Activated CD4-positive, CD25-positive, alpha-beta regulatory T cell treated with anti-CD3 and anti-CD28 coated beads, Interleukin-2, amount 50 U/mL, for 24 hours (primary cell): ENCODE measurements at regions not wholly inside any gene's neighbourhood (a gene's known extent, or its start where the extent isn't known, plus 50 kb on each side); places are given as distances from the start of the nearest gene placed in this dataset.
"Not testable (repeated sequence)": the region's sequence is repeated elsewhere in the genome, so short reads cannot be mapped to it uniquely, and the experiment has no call there.

Experiments used
- ATAC-seq, 2 donors: fragments of 150-1000 bp; cut with Tn5 transposase; one replicate each; pipeline ENCODE4 v1.10.0; 2021; ENCODE audit warnings: mild to moderate bottlenecking in 1 of 2, moderate library complexity in 1 of 2

GRCh38 chr13:26883613-26884257 lies 123.1 kb upstream of the GPR12 start:
- ATAC-seq: no peak

DNA sequence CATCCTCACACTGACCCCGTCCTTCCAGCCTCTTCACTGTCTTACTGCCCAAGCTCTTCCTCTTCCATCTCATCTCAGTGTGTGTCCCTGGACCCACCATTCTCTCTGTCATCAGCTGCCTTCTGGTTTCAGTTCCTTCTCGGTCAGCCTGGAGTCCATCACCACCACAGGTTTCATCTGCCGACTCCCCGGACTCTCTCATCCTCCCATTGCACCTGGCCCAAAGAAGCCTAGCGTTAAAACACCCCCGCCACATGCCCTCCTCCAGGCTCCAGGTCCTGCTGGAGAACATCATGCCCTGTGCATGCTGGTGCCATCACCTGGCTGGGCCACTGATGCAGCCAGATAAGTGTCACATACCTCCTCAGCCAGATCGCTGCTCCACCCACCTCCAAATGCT lies 122.1 kb upstream of the GPR12 start:
- ATAC-seq: no peak

GRCh38 chr13:26881154-26881553 lies 120.6 kb upstream of the GPR12 start:
- no peak for ATAC-seq

DNA sequence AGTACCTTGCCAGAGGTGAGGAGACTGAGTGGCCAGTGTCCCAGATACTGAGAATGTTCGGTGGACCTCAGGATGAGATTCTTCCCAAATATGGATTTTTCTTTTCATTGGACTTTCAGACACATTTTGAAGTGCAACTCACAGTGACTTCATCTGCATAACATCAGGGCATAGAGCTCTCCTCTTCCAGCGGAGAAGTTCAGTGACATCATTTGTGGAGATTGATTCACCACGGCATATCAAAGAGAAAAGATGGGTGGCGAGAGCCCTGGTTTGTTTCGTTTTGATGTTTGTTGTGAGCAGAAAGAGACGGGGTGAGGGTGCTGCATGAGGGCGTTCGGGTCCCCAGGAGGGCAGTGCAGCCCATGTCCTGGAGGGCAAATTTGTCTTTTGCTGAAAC lies 120.1 kb upstream of the GPR12 start:
- ATAC-seq: no peak

- ATAC-seq: no peak
Observed at GRCh38 chr13:26878438-26878837, 117.9 kb upstream of the GPR12 start.

- no peak for ATAC-seq
Observed at GRCh38 chr13:26873386-26873698, 112.8 kb upstream of the GPR12 start.

GRCh38 chr13:26872525-26873385 lies 112.2 kb upstream of the GPR12 start:
- no peak for ATAC-seq

DNA sequence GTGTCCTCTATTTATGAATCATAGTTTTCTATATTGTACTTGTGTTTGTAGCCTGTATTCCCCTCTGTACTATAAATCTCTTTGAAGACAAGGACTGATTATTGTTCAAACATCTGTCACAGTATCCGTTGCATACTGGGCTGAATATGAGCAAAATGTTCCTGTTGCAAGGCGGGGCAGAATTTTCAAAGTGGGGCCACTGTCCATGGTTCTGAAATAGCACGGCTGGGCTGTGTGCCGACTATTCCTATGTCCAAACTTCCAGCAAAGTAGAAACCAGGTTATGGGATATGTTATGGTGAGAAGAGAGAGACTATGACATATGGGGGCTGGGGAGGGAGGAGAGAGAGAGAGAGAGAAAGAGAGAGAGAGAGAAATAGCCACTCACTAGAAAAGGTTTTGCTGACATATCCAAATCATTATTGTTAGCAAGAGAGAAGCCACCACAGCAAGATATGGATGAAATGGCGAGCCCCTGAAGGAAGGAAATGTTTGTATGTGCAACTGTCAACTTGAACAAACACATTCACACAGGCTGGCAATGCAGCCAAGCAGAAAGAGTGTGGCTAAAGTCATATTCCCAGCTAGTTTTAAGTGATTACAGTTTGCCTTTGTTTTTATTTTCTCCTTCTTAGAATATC lies 107.0 kb upstream of the GPR12 start:
- ATAC-seq: no peak

GRCh38 chr13:26864576-26864975 lies 104.0 kb upstream of the GPR12 start:
- ATAC-seq: no peak

- no peak for ATAC-seq
Observed at GRCh38 chr13:26861941-26862340, 101.4 kb upstream of the GPR12 start.

GRCh38 chr13:26855921-26856320 lies 95.3 kb upstream of the GPR12 start:
- ATAC-seq: no peak

DNA sequence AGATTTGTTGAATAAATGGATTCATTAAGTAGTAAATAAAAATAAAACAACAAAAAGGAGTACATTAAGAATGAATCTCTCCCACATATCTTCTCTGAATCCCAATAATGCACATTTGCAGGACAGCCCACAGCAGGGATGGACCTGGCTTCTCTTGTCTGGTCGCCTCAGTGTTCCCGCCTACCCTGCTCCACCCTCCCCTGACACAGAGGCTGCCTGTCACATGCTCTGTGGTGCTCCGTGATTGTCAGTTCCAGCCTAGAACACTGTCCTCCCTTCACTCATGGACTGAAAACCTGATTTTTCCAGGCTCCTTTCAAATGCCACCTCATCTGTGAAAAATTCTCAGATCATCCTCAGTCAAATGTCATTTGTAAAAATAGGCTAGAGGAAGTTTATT lies 94.5 kb upstream of the GPR12 start:
- no peak for ATAC-seq

DNA sequence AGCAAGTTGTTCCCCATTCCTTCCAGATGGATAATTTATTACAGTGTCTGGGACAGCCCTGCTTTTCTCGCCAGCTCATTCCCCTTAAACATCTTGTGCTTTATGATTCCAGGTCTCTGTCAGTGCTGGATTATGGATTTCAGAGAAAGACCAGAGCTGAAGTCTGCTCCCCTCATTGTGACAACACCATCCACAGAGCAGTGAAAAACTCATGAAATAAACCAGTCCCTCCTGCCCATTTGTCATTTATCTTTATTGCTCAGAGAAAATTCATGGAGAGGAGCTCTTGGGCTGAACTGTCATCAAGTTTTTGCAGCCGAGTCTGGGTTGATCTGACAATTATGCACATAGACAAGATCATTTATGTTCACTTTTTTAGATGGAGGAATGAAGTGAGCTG lies 92.7 kb upstream of the GPR12 start:
- ATAC-seq: no peak

- no peak for ATAC-seq
Observed at GRCh38 chr13:26847281-26847680, 86.7 kb upstream of the GPR12 start.

- not testable (repeated sequence) for ATAC-seq
Observed at GRCh38 chr13:26845063-26845462, 84.5 kb upstream of the GPR12 start.

GRCh38 chr13:26839682-26840081 lies 79.1 kb upstream of the GPR12 start:
- no peak for ATAC-seq

DNA sequence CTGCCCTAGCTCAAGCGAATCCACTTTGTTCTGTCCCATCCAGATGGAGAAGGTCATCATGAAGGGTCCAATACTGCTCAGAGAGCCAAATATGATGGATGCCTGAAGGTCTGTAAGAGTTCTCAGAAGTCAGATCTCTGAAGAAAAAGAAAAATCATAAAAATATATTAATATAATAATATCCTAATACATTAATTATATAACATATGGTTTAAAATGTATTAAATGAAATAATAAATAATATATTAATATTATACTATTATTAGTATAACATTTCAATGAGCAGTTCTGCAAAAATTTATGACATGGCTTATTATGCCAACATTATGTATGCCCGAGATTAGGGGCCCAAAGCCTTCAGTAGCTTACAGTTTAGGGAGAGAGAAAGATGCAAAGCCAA lies 78.2 kb upstream of the GPR12 start:
- no peak for ATAC-seq

DNA sequence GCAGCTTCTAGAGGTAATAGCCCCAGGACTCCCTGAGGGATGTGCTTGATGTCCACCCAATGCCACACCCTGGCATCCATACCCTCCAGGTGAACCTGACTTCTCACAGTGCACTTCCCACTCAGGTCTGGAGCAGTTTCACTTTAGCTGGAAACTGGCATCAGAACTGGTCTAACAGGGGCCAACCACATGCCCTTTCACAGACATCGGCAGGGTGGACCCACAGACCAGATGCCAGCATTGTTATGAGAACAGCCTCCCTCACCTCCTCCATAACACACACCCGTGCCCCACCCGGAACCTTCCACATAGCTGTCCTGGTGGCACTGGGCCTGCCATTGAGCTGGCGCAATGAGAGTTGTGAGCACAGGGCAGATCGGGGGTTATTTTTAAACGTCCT lies 77.4 kb upstream of the GPR12 start:
- no peak for ATAC-seq

DNA sequence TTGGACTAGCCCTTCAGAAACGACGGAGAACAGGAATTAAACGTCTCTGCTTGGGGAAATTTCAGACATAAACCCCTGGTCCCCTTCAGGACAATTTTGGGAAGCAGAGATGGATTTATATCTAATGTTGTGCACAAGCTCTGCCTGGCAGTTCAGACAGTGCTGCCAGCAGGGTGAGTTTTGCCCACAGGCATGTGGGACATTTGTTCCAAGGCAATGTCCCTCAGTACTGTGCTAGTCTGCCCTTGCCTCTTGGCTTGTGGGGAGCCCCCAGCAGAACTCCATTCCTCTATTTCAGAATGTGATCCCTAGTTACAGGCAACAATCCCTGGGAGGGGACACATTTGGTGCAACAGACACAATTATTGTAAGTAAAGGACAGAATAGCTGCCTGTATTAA lies 76.5 kb upstream of the GPR12 start:
- no peak for ATAC-seq

GRCh38 chr13:26836626-26837025 lies 76.0 kb upstream of the GPR12 start:
- ATAC-seq: no peak

DNA sequence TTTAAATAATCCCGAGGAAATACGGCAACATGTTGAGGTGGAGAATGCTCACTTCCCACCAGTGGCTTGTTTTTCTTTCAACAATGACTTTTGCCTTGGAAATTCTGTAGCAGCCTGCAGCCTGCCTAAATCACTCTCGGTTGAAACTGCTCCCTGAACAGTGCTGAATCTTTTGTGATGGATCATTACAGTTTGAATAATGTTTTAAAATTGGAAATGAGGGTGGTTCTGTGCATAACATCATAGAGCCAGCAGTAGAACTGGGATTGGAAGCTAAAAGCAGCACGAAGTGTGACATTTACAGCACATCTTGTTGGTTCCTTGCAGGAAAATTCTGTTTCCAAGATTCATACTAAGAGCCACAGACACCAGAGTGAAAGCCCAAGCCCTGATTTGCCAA lies 74.1 kb upstream of the GPR12 start:
- ATAC-seq: no peak

DNA sequence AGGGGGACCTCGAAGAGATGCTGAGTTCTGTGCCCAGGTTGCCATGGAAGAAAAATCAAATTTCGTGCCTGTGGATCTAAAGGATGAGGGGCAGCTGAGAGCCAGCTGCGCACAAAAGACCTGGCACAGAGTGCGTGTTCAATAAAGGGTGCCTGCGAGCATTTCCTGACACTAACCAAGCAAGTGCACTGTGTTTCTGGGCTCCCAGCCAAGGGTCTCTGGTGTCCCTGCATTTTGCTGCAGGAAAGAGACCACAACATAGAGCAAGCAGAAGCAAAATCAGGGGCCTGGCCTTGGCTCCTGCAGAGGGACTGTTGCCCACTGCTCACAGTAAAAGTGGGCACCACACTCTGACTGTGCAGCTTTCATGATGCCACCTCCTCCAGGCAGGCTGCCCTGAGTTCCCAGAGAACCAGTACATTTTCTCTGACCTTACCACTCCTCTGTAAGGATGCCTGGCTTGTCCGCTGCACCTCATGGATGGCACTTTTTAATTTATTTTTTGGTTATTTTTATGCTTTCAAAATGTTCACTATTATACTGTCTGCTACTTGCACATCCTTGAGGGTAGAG lies 70.8 kb upstream of the GPR12 start:
- ATAC-seq: no peak

DNA sequence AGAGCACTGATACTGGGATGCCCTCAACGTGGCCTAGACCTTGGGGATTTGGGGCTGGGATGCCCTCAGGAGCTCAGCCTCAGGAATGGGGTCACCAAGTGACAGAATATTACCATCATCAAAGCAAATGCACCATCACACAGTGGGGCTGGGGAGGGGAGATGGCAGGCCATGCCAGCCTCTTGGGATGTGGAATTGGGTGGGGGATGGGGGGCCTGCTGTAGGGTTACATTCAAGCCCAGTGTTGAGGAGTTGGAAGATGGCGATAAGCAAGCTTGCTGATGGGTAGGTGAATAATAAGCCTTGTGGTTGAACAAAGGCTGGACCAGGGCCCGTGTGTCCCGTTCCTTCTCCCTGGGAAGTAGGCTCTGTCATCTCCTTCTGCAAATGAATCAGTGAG lies 69.1 kb upstream of the GPR12 start:
- no peak for ATAC-seq

GRCh38 chr13:26824581-26824980 lies 64.0 kb upstream of the GPR12 start:
- ATAC-seq: no peak
